Natural killer cell (primary cell): ENCODE measurements at regions not wholly inside any gene's neighbourhood (a gene's known extent, or its start where the extent isn't known, plus 50 kb on each side); places are given as distances from the start of the nearest gene placed in this dataset.

ENCODE experiments used
- ATAC-seq, 3 donors: fragments of 150-1000 bp in 2 of 3; fragments of 200-7000 bp in 1 of 3; cut with Tn5 transposase; 1 replicate in 1 of 3; 2 replicates in 2 of 3; pipeline ENCODE4 v1.10.0; 2021; ENCODE audit warnings: mild to moderate bottlenecking in 2 of 3, moderate library complexity in 2 of 3
- DNase-seq, 2 donors: peaks; one replicate each; pipeline versions ENCODE4 v3.0.0 to v3.0.0-alpha.2; 2013 to 2021; ENCODE audit warnings: mixed read lengths in 1 of 2
- H3K27ac ChIP-seq: one replicate; pipeline ENCODE4 v1.5.1; 2013; ENCODE audit warnings: mild to moderate bottlenecking, low read length
- H3K27me3 ChIP-seq: one replicate; pipeline ENCODE4 v1.6.1; 2013; ENCODE audit warnings: low read length; ENCODE audit not compliant: control insufficient read depth, insufficient read depth
- H3K36me3 ChIP-seq: one replicate; pipeline ENCODE4 v1.6.1; 2013; ENCODE audit warnings: low read length; ENCODE audit not compliant: control insufficient read depth, insufficient read depth
- H3K4me1 ChIP-seq: one replicate; pipeline ENCODE4 v1.6.1; 2013; ENCODE audit warnings: low read length; ENCODE audit not compliant: control insufficient read depth, insufficient read depth
- H3K4me3 ChIP-seq: one replicate; pipeline ENCODE4 v1.5.1; 2013; ENCODE audit warnings: low read length
- H3K9me3 ChIP-seq: one replicate; pipeline ENCODE4 v1.6.1; 2013; ENCODE audit warnings: low read length; ENCODE audit not compliant: control insufficient read depth, insufficient read depth
- H3K27ac Mint-ChIP-seq, 2 donors: one replicate each; pipeline ENCODE4 v1.8.0; 2022; ENCODE audit warnings: mild to moderate bottlenecking in 2 of 2, mixed read lengths in 2 of 2, moderate library complexity in 1 of 2
- H3K27me3 Mint-ChIP-seq, 2 donors: one replicate each; pipeline ENCODE4 v1.8.0; 2022; ENCODE audit warnings: low read depth in 2 of 2, mixed read lengths in 2 of 2
- H3K36me3 Mint-ChIP-seq: one replicate; pipeline ENCODE4 v1.8.0; 2022; ENCODE audit warnings: mixed read lengths
- H3K4me1 Mint-ChIP-seq, 2 donors: one replicate each; pipeline ENCODE4 v1.8.0; 2022; ENCODE audit warnings: mixed read lengths in 2 of 2
- H3K4me3 Mint-ChIP-seq: one replicate; pipeline ENCODE4 v1.8.0; 2022; ENCODE audit warnings: mild to moderate bottlenecking, moderate library complexity, mixed read lengths
- H3K9me3 Mint-ChIP-seq, 2 donors: one replicate each; pipeline ENCODE4 v1.8.0; 2022; ENCODE audit warnings: mixed read lengths in 2 of 2
- WGBS: methylation state at CpG from one replicate; pipeline ENCODE4 v1.1.7; 2013; ENCODE audit warnings: missing lambda C conversion rate; ENCODE audit not compliant: insufficient coverage; 5-methylcytosine and 5-hydroxymethylcytosine counted together
- intact Hi-C: fragments of 100-400 bp; cut with micrococcal nuclease; formaldehyde crosslinking; loops from one replicate; pipeline ENCODE4 v1.14.2; 2022
- TF ChIP-seq, protein P1 (sequence below): fragments of 200-600 bp; IDR thresholded peaks from one replicate; pipeline ENCODE4 v1.8.0; 2022; ENCODE audit warnings: antibody characterized with exemption

DNA sequence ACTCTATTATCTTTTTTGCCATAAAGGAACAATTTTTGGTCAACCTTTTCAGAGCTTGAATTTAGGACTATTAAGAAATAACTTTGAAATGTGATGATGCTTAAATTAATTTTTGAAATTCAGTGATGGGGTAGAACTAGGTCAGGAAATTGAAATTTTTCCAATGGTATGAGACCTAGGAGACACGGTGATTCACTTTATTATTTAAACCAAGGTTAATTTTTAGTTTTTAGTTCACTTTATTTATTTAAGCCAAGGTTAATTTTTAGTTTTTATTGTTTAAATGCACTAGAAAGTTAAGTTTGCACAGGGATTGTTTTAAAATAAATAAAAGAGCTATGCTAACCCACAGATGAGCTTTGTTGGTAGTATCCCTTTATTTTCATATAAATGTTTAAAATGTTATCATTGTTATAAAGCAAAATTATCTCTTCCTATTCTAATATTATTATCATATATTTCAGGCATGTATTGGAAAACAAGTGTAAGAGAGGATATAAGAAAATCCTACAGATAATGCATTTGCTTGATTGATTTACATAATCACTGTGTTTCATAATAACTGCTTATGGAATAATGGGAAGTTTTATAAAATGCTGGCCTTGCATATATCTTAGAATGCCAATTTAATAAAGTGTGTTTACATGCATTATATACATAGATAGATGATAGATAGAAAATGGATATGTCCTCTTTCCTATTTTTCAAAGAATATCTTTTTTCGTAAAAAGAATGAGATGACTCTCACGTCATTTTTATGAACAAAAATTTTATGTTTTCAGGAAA, 163.6 kb downstream of the HGF start:
- no peak overlapping the region for H3K27ac Mint-ChIP-seq
- H3K36me3 ChIP-seq: no peaks in the 10 kb centered on the region

DNA sequence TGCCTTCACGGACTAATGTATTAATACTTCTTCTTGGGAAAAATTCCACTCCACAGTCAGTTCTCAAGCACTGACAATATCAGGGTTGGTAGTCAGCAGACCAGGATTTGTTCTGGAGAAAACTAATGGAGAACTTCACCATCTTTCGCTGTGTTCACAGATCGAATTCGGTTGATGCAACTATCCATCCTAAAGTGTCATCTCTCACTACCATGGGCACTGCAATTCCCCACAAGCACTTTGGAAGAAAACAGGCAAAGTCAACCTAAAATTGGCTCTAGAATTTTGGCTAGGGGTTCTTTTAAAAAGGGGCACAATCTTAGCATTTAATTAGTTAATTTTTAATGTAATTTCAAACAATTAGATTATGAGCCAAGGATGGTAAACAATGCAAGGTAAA, 164.4 kb downstream of the HGF start:
- Histone ChIP-seq H3K4me3 (no peak overlapping the region), H3K27me3 (no peaks in the 10 kb centered on the region), H3K27ac (no peak overlapping the region), H3K4me1 (no peaks in the 10 kb centered on the region), H3K9me3 (no peaks in the 10 kb centered on the region), H3K36me3 (no peaks in the 10 kb centered on the region)
- Mint-ChIP-seq H3K27ac (no peak overlapping the region), H3K36me3 (no peaks in the 10 kb centered on the region), H3K4me1 (no peaks in the 10 kb centered on the region), H3K4me3 (no peak overlapping the region), H3K9me3 (peaks cover 5 to 10% of the 10 kb centered on the region in 2 donors), H3K27me3 (no peaks in the 10 kb centered on the region)
- no peak for DNase-seq
- WGBS: 83% methylated on average over 4 of the region's 4 CpGs
- intact Hi-C loops: no loop called here
- ATAC-seq: no peak
- TF ChIP-seq, protein P1, sequence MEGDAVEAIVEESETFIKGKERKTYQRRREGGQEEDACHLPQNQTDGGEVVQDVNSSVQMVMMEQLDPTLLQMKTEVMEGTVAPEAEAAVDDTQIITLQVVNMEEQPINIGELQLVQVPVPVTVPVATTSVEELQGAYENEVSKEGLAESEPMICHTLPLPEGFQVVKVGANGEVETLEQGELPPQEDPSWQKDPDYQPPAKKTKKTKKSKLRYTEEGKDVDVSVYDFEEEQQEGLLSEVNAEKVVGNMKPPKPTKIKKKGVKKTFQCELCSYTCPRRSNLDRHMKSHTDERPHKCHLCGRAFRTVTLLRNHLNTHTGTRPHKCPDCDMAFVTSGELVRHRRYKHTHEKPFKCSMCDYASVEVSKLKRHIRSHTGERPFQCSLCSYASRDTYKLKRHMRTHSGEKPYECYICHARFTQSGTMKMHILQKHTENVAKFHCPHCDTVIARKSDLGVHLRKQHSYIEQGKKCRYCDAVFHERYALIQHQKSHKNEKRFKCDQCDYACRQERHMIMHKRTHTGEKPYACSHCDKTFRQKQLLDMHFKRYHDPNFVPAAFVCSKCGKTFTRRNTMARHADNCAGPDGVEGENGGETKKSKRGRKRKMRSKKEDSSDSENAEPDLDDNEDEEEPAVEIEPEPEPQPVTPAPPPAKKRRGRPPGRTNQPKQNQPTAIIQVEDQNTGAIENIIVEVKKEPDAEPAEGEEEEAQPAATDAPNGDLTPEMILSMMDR: no peak

More for the DNA sequence above, 163.6 kb downstream of the HGF start:
- Mint-ChIP-seq H3K36me3 (no peaks in the 10 kb centered on the region), H3K9me3 (peaks cover 4 to 8% of the 10 kb centered on the region in 2 donors), H3K4me3 (no peak overlapping the region), H3K27me3 (no peaks in the 10 kb centered on the region), H3K4me1 (no peaks in the 10 kb centered on the region)
- ATAC-seq: no peak
- Histone ChIP-seq H3K9me3 (no peaks in the 10 kb centered on the region), H3K27ac (no peak overlapping the region), H3K4me1 (no peaks in the 10 kb centered on the region), H3K4me3 (no peak overlapping the region), H3K27me3 (no peaks in the 10 kb centered on the region)
- intact Hi-C loops: no loop called here
- WGBS: 88% methylated on average over 1 of the region's 3 CpGs
- TF ChIP-seq, protein P1: no peak
- no peak for DNase-seq

DNA sequence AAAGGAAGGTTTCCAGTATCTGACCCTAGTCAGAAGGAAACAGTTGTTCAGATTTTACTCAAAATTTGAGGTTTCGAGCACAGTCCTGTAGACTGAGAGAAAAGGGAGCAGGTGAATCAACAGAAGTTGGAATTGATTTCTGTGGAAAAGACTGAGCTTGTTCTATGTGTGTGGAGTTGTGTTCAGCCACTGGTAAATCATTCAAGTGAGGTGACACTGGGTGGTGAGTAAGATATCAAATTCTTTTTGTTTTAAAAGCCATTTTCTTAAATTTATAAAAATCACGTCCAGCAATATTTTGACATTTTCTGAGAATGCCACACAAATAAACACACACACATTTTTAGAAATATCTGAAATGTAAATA, 165.1 kb downstream of the HGF start:
- H3K4me1 ChIP-seq: no peaks in the 10 kb centered on the region
- ATAC-seq (no peak), DNase-seq (no peak)
- intact Hi-C loops: no loop called here
- H3K36me3 ChIP-seq: no peaks in the 10 kb centered on the region
- TF ChIP-seq, protein P1: no peak
- peaks cover 8 to 12% of the 10 kb centered on the region in 2 donors for H3K9me3 Mint-ChIP-seq
- H3K27ac Mint-ChIP-seq: no peak overlapping the region
- no peaks in the 10 kb centered on the region for H3K9me3 ChIP-seq
- no peak overlapping the region for H3K4me3 Mint-ChIP-seq
- H3K36me3 Mint-ChIP-seq: no peaks in the 10 kb centered on the region
- no peak overlapping the region for H3K4me3 ChIP-seq
- H3K27me3 ChIP-seq: no peaks in the 10 kb centered on the region
- H3K27ac ChIP-seq: no peak overlapping the region
- H3K4me1 Mint-ChIP-seq: no peaks in the 10 kb centered on the region
- H3K27me3 Mint-ChIP-seq: no peaks in the 10 kb centered on the region
- 73% methylated on average over 1 of the region's 2 CpGs for WGBS
